CD14-positive monocyte (primary cell): ENCODE measurements at regions not wholly inside any gene's neighbourhood (a gene's known extent, or its start where the extent isn't known, plus 50 kb on each side); places are given as distances from the start of the nearest gene placed in this dataset.

Experiments
- DNase-seq, 3 donors: peaks; one replicate each; pipeline ENCODE4 v3.0.0-alpha.2; 2011 to 2022
- H2AFZ ChIP-seq: 2 replicates; pipeline ENCODE4 v1.6.0; 2012; ENCODE audit warnings: mild to moderate bottlenecking, low read depth, low read length, inconsistent platforms; ENCODE audit not compliant: insufficient read depth, poor library complexity, severe bottlenecking
- H3K27ac ChIP-seq, 2 donors: 1 replicate in 1 of 2; 2 replicates in 1 of 2; pipeline ENCODE4 v1.5.1; 2012 to 2013; ENCODE audit warnings: low read length in 2 of 2, control low read depth in 1 of 2, inconsistent platforms in 1 of 2, low read depth in 1 of 2, mild to moderate bottlenecking in 1 of 2
- H3K27me3 ChIP-seq, 2 donors: one replicate each; pipeline versions ENCODE4 v1.6.0 to v1.6.1; 2011 to 2013; ENCODE audit warnings: low read length in 2 of 2; ENCODE audit not compliant: control insufficient read depth in 2 of 2, insufficient read depth in 2 of 2
- H3K36me3 ChIP-seq, 2 donors: replicated peaks in 1 of 2; 1 replicate in 1 of 2; 2 replicates in 1 of 2; pipeline versions ENCODE4 v1.5.1 to v1.6.1; 2012 to 2013; ENCODE audit warnings: low read length in 2 of 2, control low read depth in 1 of 2, inconsistent platforms in 1 of 2, mild to moderate bottlenecking in 1 of 2; ENCODE audit not compliant: insufficient read depth in 2 of 2, control insufficient read depth in 1 of 2
- H3K4me1 ChIP-seq, 2 donors: 1 replicate in 1 of 2; 2 replicates in 1 of 2; pipeline versions ENCODE4 v1.5.1 to v1.6.1; 2012 to 2013; ENCODE audit warnings: low read length in 2 of 2, control low read depth in 1 of 2, inconsistent platforms in 1 of 2, mild to moderate bottlenecking in 1 of 2, moderate library complexity in 1 of 2; ENCODE audit not compliant: insufficient read depth in 2 of 2, control insufficient read depth in 1 of 2
- H3K4me2 ChIP-seq: replicated peaks from 2 replicates; pipeline ENCODE3; 2012; ENCODE audit warnings: low read length, moderate library complexity, mild to moderate bottlenecking; ENCODE audit not compliant: poor library complexity, severe bottlenecking; ENCODE audit errors: extremely low read depth
- H3K4me3 ChIP-seq, 3 experiments: fragments of 200-600 bp in 1 of 3; sonication (generic) in 1 of 3; replicated peaks in 1 of 3; 1 replicate in 2 of 3; 2 replicates in 1 of 3; pipeline ENCODE4 v1.5.1; 2011 to 2013; ENCODE audit warnings: low read length in 3 of 3, mild to moderate bottlenecking in 3 of 3, control low read depth in 2 of 3, low read depth in 2 of 3, inconsistent platforms in 1 of 3, moderate library complexity in 1 of 3
- H3K79me2 ChIP-seq: 2 replicates; pipeline ENCODE4 v1.6.0; 2012; ENCODE audit warnings: mild to moderate bottlenecking, control low read depth, inconsistent platforms, low read length, moderate library complexity; ENCODE audit not compliant: insufficient read depth
- H3K9ac ChIP-seq: 2 replicates; pipeline ENCODE4 v1.6.0; 2017; ENCODE audit warnings: low read length, mild to moderate bottlenecking; ENCODE audit not compliant: insufficient read depth, poor library complexity, severe bottlenecking
- H3K9me3 ChIP-seq, 2 donors: replicated peaks in 1 of 2; 1 replicate in 1 of 2; 2 replicates in 1 of 2; pipeline versions ENCODE4 v1.5.1 to v1.6.1; 2012 to 2013; ENCODE audit warnings: low read length in 2 of 2, control low read depth in 1 of 2; ENCODE audit not compliant: control insufficient read depth in 1 of 2, insufficient read depth in 1 of 2
- H4K20me1 ChIP-seq: 2 replicates; pipeline ENCODE4 v1.6.0; 2012; ENCODE audit warnings: mild to moderate bottlenecking, low read length, control low read depth, moderate library complexity; ENCODE audit not compliant: insufficient read depth
- H3K27ac Mint-ChIP-seq, 7 donors: one replicate each; pipeline ENCODE4 v1.8.0; 2020; ENCODE audit warnings: mild to moderate bottlenecking in 7 of 7, mixed read lengths in 7 of 7, moderate library complexity in 6 of 7, inconsistent platforms in 2 of 7
- H3K27me3 Mint-ChIP-seq, 3 donors: one replicate each; pipeline ENCODE4 v1.8.0; 2021 to 2022; ENCODE audit warnings: low read depth in 3 of 3, mild to moderate bottlenecking in 3 of 3, mixed read lengths in 3 of 3, moderate library complexity in 3 of 3, inconsistent platforms in 1 of 3
- H3K36me3 Mint-ChIP-seq, 2 donors: one replicate each; pipeline ENCODE4 v1.8.0; 2020; ENCODE audit warnings: mixed read lengths in 2 of 2, inconsistent platforms in 1 of 2, mild to moderate bottlenecking in 1 of 2
- H3K4me1 Mint-ChIP-seq: one replicate; pipeline ENCODE4 v1.8.0; 2020; ENCODE audit warnings: mild to moderate bottlenecking, mixed read lengths
- H3K4me3 Mint-ChIP-seq, 2 donors: one replicate each; pipeline ENCODE4 v1.8.0; 2020; ENCODE audit warnings: mild to moderate bottlenecking in 2 of 2, mixed read lengths in 2 of 2, moderate library complexity in 1 of 2
- H3K9me3 Mint-ChIP-seq, 7 donors: one replicate each; pipeline ENCODE4 v1.8.0; 2020 to 2022; ENCODE audit warnings: mixed read lengths in 7 of 7, mild to moderate bottlenecking in 6 of 7, moderate library complexity in 6 of 7, inconsistent platforms in 2 of 7
- WGBS: methylation state at CpG from one replicate; pipeline ENCODE4 v1.1.5; 2013; ENCODE audit warnings: missing lambda C conversion rate; ENCODE audit not compliant: insufficient coverage; 5-methylcytosine and 5-hydroxymethylcytosine counted together
- intact Hi-C, 2 donors: fragments of 100-400 bp; cut with micrococcal nuclease; formaldehyde crosslinking; loops; one replicate each; pipeline versions ENCODE4 v1.15.0 to v1.15.1; 2023
- TF ChIP-seq, protein P1 (sequence below): fragments of 200-600 bp; IDR thresholded peaks from one replicate; pipeline ENCODE4 v1.8.0; 2022; ENCODE audit warnings: antibody characterized with exemption, mild to moderate bottlenecking

- peaks cover 0 to 3% (median 0%) of the 10 kb centered on the region in 3 donors for H3K27me3 Mint-ChIP-seq
- H3K4me3 Mint-ChIP-seq = no peak overlapping the region
- DNase-seq = no peak
- Histone ChIP-seq H3K9ac (no peak overlapping the region), H3K9me3 (peaks cover 4 to 12% of the 10 kb centered on the region in 2 donors), H3K27me3 (no peaks in the 10 kb centered on the region), H3K27ac (no peak overlapping the region), H3K4me2 (no peak overlapping the region), H2AFZ (no peak overlapping the region), H3K4me1 (no peaks in the 10 kb centered on the region), H3K4me3 (no peak overlapping the region), H4K20me1 (no peaks in the 10 kb centered on the region), H3K36me3 (no peaks in the 10 kb centered on the region), H3K79me2 (no peaks in the 10 kb centered on the region)
- intact Hi-C loops = no loop called here
- H3K4me1 Mint-ChIP-seq = no peaks in the 10 kb centered on the region
- no peak overlapping the region for H3K27ac Mint-ChIP-seq
- H3K9me3 Mint-ChIP-seq = peaks cover 2 to 10% (median 5%) of the 10 kb centered on the region in 7 donors
- WGBS = 84% methylated on average over 2 of the region's 2 CpGs
- TF ChIP-seq, protein P1, sequence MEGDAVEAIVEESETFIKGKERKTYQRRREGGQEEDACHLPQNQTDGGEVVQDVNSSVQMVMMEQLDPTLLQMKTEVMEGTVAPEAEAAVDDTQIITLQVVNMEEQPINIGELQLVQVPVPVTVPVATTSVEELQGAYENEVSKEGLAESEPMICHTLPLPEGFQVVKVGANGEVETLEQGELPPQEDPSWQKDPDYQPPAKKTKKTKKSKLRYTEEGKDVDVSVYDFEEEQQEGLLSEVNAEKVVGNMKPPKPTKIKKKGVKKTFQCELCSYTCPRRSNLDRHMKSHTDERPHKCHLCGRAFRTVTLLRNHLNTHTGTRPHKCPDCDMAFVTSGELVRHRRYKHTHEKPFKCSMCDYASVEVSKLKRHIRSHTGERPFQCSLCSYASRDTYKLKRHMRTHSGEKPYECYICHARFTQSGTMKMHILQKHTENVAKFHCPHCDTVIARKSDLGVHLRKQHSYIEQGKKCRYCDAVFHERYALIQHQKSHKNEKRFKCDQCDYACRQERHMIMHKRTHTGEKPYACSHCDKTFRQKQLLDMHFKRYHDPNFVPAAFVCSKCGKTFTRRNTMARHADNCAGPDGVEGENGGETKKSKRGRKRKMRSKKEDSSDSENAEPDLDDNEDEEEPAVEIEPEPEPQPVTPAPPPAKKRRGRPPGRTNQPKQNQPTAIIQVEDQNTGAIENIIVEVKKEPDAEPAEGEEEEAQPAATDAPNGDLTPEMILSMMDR = no peak
- no peaks in the 10 kb centered on the region for H3K36me3 Mint-ChIP-seq
These were observed 1104.9 kb upstream of the TMPRSS15 start for GRCh38 chr21:19508442-19508841.

GRCh38 chr21:19508844-19509243 is 1105.3 kb upstream of the TMPRSS15 start:
- Histone ChIP-seq H3K79me2 (no peaks in the 10 kb centered on the region), H3K4me1 (no peaks in the 10 kb centered on the region), H3K27ac (no peak overlapping the region), H3K4me2 (no peak overlapping the region), H4K20me1 (no peaks in the 10 kb centered on the region), H2AFZ (no peak overlapping the region), H3K4me3 (no peak overlapping the region), H3K27me3 (no peaks in the 10 kb centered on the region), H3K9ac (no peak overlapping the region), H3K9me3 (peaks cover 6 to 16% of the 10 kb centered on the region in 2 donors), H3K36me3 (no peaks in the 10 kb centered on the region)
- TF ChIP-seq, protein P1 = no peak
- Mint-ChIP-seq H3K27me3 (peaks cover 0 to 3% (median 0%) of the 10 kb centered on the region in 3 donors), H3K27ac (peak overlapping the region in 2 of 7 donors; percentile 32 to 42), H3K9me3 (peaks cover 2 to 11% (median 5%) of the 10 kb centered on the region in 7 donors), H3K4me1 (no peaks in the 10 kb centered on the region), H3K4me3 (peak overlapping the region in 1 of 2 donors; percentile 35), H3K36me3 (no peaks in the 10 kb centered on the region)
- 43% methylated on average over 3 of the region's 3 CpGs for WGBS
- no peak for DNase-seq
- intact Hi-C loops = no loop called here
